Hematopoietic multipotent progenitor cell treated with erythropoietin and hydrocortisone succinate and interleukin-3 and kit ligand, for 15 days (in vitro differentiated cells): ENCODE measurements at regions not wholly inside any gene's neighbourhood (a gene's known extent, or its start where the extent isn't known, plus 50 kb on each side); places are given as distances from the start of the nearest gene placed in this dataset.

Experiments used
- DNase-seq: peaks from one replicate; pipeline ENCODE4 v3.0.0-alpha.2; 2015; ENCODE audit warnings: low spot score

DNA sequence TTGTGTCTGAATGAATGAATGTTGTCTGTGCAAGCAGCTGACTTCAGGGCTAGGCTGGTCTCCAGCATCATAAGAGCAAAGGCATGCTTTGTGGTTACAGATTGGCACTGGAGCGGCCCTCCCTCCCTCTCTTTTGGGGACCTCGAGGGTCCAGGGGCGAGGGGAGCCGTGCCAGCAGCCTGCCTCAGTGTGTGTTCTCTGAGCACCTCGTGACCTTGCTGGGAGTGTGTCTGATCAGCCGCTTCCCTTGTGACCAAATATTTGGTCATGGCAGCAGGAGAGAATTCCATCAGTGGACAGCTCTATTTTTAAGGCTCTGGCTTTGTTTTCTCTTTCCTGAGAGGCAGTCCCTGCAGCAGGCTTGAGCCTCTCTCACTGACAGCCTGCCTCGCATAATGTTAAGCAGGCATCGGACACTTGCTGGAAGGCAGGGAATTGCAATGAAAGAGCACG lies 329.7 kb downstream of the UQCRFS1 start:
- no peak for DNase-seq

- DNase-seq = no peak
These were observed 330.1 kb downstream of the UQCRFS1 start for GRCh38 chr19:28882818-28883217.

DNA sequence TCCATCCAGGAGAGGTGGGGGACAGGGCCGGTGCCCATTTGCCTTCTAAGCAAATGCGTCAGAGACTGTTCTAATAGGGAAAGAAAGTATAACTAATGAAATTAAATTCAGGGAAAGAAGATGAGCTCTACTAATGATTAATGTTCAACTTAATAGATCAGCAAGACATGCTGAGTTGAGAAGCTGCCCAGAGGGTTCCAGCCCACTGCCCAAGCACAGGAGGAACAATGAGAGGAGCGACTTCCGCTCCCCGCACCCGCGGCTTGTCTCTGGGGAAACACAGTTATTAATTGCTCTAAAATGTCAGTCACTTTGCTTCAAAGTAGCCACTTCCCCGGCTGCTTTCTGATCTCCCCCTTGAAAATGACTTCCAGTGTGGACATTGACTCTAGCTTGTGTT lies 331.3 kb downstream of the UQCRFS1 start:
- no peak for DNase-seq

DNA sequence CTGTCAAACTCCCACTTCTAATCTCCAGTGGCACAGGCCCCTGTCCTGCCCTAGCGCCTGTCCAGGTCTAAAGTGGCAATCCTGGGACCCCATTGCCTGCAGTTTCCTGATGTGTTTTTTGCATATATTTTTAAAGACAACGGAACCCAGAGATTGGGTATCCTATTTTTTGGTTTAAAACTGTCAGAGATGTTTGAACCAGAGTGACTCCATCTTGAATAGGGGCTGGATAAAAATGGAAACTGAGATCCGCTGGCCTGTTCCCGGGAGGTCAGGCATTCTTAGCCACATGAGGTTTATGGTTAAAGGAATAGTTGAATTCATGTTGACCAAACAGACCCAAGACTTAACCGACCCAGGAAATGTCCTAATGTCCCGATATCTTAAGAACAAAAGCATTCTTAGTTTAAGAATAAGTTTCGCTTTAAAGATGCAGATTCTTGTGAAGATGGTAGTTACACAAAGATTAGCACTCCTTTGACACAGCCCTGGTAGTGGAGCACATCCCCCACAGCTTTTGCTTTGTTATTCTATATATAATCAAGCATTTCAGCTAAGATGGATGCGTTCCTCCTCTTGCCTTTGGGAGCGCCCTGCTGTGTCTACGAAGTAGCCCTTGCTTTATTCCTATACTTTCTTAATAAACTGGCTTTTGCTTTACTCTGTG lies 332.1 kb downstream of the UQCRFS1 start:
- no peak for DNase-seq

- DNase-seq = peak; percentile 53
These were observed 333.9 kb downstream of the UQCRFS1 start for GRCh38 chr19:28878862-28879566.

DNA sequence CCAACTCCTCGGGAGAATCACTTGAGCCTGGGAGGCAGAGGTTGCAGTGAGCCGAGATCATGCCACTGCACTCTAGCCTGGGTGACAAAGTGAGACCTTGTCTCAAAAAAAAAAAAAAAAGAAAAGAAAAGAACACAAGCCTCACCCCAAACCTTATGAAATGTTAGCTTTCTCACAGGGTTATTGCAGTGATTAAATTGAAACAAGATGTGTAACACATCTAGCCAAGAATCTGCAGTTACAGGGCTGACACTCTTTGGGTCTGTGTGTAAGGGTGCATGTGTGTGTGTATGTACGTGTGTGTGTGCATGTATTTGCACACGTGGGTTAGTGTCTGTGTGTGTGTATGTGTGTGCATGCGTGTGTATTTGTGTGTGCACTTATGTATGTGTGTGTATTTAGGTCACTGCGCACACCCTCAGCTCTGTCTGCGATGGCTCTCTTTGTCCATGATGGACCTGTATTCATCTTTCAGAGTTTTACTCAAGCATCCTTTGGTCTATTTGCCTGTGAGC lies 336.3 kb downstream of the UQCRFS1 start:
- DNase-seq = no peak

- DNase-seq = no peak
These were observed 338.2 kb downstream of the UQCRFS1 start for GRCh38 chr19:28874742-28875141.

DNA sequence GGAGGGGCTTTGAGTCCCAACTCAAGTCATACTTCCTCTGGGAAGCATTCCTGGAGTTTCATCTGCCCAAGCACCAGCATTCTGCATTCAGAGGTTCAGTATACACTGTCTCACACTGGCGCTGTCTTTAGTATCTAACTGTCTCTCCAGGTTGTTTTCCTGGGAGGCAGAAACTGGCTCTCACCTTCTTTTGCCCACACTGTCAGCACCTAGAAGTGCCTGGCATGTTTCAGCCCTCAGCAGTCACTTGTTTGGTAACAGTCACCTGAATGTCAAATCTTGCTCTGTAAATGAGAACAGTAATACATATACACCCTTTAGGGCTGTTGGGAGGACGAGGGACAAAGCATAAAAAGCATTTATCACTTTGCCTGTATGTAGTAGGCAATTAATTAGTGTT lies 339.6 kb downstream of the UQCRFS1 start:
- no peak for DNase-seq

DNA sequence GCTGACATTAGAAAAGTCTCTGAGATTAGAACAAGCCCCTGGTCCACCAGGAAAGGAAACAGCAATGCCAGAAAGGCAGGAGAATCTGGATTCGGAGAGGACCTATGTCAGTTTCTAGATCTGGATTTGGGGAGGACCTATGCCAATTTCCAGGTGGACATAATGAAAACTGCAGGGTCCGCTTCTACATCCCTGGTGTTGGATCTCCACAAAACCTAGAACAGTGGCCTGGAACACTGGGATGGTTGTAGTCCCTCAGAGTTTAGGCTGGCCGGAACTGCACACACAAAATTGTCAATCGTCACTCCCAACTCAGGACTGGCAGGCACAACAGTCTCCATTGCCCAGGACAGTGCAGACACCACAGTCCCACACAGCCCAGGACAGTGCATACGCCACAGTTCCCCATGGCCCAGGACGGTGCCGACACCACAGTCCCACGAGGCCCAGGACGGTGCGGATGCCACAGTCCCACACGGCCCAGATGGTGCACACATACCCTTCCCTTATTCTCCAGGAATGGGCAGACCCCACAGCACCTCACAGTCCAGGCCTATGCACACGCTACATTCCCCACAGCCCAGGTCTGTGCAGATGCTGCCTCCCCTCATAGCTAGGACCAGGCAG lies 341.7 kb downstream of the UQCRFS1 start:
- DNase-seq = no peak

DNA sequence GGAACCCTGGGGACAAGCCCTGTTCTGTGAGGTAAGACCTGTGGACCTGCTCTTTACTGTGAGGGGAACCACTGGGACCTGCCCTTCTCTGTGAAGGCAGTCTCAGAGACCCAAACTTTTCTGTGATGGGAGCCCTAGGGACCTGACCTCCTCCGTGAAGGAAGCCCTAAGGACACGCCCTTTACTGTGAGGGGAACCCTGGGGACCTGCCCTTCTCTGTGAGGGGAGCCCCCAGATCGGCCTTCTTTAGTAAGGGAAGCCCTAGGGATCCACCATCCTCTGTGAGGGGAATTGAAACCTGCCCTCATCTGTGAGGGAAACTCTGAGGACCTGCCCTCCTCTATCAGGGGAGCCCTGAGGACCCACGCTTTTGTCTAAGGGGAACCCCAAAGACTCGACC lies 343.5 kb downstream of the UQCRFS1 start:
- no peak for DNase-seq

- no peak for DNase-seq
These were observed 344.1 kb downstream of the UQCRFS1 start for GRCh38 chr19:28868836-28869235.

- DNase-seq = no peak
These were observed 345.0 kb downstream of the UQCRFS1 start for GRCh38 chr19:28867978-28868377.

DNA sequence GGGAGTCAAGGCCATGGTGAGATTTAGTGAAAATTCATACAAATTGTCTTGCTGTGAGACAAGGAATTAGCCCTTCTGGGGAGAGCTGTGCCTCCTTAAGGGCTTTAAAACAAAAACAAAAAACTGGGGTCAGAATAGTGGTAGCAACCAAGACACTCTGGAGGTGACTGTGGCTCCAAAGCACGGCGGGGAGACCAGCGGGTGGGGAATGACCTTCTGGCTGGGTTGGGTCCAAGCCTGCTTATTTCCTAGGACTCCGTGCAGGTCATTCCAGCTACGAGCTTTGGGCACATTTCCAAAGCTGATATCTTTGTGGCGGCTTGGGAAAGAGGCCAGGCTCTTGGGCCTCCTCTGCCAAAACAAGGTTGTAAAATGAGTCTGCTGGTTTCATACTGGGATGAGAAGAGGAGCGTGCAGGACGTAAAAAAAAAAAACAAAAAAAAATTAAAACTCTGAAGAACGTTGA lies 348.3 kb downstream of the UQCRFS1 start:
- DNase-seq = no peak

DNA sequence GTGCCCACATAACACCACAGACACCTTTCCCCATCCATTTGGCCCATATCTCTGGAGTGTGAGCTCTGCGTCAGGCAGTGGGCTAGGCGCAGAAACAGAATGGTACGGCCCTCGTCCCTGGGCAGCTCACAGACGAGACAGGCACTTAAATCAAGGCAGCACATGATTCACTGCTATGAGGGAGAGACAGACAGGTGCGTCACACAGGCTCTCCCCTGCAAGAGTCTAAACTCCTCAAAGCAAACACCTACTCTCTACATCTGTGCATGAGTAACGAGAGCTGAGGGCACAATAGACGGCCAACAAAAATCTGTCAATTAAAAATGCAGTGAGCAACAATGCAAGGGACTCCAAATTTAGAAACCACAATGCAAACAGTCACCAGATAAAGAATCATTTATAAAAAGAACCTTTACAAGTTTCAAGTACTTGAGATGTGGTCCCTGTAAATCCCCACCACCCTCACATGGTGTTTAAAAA lies 348.9 kb downstream of the UQCRFS1 start:
- DNase-seq = no peak

DNA sequence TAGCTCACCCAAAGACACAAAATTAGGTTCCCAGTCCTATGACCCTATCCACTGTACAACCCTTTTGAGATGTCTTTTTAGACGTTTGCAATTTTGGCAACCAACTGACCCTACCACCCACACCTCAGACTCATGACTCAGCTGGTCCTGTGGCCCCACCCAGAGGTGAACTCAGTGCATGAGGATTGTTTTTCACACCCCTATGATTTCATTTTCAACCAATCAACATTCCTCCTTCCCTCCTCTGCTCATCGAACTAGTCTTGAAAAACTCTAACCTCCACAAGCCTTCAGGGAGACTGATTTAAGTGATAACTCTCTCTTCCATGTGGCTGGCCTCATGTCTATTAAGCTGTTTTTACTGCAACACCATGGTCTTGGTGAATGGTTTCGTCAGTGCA lies 350.7 kb downstream of the UQCRFS1 start:
- no peak for DNase-seq

DNA sequence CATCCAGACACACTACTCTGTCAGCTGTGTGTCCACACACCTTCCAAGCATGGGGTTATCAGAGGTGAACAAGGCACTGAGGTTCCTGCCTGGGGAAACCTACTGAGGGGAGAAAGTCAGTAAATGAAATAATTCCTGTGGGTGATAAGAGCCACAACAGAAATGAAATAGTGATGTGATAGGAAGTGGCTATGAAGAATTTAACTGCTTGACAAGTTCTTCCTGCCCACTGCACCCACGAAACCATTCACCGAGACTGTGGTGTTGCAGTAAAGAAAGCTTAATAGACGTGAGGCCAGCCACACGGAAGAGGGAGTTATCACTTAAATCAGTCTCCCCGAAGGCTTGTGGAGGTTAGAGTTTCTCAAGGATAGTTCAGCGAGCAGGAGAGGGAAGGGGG lies 353.1 kb downstream of the UQCRFS1 start:
- no peak for DNase-seq

DNA sequence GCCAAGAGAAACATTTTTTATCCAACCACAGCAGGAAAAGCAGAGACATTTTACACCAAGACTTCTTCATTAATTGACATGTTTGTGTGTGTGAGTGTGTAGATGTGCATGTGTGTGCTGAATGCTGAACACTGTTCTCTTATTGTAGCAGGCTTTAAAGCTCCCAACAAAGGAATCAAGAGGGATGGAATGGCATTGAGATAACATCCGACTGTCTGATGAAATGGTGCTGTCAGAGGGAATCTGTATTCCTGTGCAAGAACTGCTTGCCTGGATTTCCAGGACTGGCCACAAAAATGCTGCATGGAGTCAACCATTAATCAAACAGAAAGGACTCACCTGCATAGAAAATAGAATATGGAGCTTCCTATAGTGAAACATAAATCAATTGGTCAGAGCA lies 354.0 kb downstream of the UQCRFS1 start:
- no peak for DNase-seq

DNA sequence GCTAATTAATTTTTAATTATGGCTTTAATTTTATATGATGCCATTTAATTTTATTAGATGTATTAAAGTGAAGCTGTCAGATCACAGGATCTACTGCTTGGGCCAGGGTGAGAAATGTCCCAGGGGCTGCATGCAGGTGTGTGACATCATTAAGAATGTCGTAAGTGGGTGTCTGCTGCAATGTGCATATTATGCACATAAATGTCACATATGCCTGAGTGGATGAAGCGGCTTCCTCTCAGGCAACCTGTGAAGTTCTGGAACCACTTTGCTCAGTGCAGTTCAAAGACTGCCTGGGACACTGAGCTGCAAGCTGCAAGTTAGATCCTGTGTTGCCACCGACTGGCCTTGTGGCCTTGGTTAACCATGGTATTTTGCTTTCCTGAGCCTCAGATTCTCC lies 355.0 kb downstream of the UQCRFS1 start:
- DNase-seq = no peak

GRCh38 chr19:28855216-28855615 lies 357.7 kb downstream of the UQCRFS1 start:
- DNase-seq = no peak

DNA sequence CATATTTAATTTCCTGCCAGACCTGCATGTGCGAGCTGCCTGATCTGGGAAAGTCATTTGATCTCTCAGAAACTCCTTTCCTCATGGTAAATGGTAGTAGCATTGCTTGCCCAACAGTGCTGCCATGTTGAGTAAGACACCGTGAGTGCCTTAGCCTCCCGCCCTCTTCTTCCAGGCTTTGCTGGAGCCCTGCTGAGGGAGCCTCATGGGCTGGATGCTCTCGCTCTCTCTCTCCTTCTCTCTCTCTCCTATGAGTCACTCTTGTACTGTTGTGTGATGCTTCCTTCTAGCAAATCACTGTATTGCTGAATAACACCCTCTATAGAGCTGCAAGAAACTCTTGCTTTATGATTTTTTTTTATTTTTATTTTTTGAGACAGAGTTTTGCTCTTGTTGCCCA lies 365.5 kb downstream of the UQCRFS1 start:
- no peak for DNase-seq

DNA sequence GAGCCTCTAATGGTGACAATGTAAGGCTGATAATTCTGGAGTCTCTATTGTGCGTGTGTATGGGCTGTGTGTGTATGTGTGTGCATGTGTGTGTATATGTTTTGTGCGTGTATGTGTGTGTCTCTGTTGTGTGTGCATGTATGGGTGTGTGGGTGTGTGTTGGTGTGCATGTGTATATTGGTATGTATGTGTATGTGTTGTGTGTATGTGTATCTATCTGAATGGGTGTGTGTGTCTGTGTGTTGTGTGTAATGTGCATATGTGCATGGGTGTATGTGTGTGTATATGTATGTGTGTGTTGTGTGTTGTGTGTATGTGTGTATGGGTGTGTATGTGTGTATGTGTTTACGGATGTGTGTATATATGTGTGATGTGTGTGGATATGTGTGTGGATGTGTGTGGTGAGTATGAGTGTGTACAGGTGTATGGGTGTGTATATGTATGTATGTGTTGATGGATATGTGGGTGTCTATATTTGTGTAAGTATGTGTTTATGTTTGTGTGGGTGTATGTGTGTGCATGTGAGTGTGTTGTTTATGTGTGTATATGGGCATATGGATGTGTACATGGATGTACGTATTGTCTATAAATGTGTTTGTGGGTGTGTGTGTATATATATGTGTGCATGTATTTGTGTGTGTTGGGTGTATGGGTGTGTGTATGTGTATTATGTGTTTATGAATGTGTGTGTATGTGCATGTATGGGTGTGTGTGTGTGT lies 366.7 kb downstream of the UQCRFS1 start:
- no peak for DNase-seq

DNA sequence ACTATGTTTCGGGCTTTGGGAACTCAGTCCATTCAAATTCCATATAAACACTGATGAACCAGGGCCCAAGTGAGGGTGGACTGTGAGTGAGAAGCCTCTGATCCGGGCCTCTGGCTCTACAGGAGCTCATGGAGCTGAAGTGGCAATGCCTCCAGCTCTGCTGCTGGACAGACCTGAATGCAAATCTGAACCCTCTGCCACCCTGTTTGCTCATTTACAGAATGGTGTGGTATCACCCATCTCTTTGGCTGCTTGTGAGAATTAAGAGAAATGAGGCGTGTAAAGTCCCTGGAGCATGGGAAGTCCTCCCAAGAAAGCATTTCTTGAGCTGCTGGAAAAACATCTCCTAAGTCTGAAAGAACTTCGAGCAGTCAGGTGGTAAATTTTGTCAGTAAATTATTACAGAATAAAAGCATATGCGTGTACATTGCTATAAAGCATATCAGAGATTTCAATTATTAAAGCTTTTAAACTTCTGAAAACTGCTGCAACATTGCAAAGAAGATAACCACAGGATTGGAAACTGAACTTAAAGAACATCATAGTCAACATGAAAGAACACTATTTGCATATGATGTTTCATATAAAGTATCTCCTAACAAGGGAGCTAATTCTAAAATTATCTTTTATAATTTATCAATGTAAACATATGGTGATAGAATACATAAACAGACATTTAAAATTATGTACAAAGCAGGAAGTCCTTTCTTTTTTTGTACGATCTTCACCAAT lies 369.0 kb downstream of the UQCRFS1 start:
- no peak for DNase-seq
